ENCODE measurements at regions not wholly inside any gene's neighbourhood (a gene's known extent, or its start where the extent isn't known, plus 50 kb on each side); places are given as distances from the start of the nearest gene placed in this dataset.

GRCh38 chr14:49464885-49465284, 121.3 kb downstream of the RPS29 start:
- DNase-seq (ENCODE audit: low read depth) = no peak

- no peak for DNase-seq (ENCODE audit: low read depth)
These were observed 123.0 kb downstream of the RPS29 start for GRCh38 chr14:49463146-49463545.

- DNase-seq (ENCODE audit: low read depth) = peak; percentile 60
These were observed 124.4 kb downstream of the RPS29 start for GRCh38 chr14:49461529-49462401.

- DNase-seq (ENCODE audit: low read depth) = no peak
These were observed 125.5 kb downstream of the RPS29 start for GRCh38 chr14:49460662-49461061.

- no peak for DNase-seq (ENCODE audit: low read depth)
These were observed 129.6 kb downstream of the RPS29 start for GRCh38 chr14:49456589-49456988.

GRCh38 chr14:49451938-49452337, 134.2 kb downstream of the RPS29 start:
- DNase-seq (ENCODE audit: low read depth) = no peak

- no peak for DNase-seq (ENCODE audit: low read depth)
These were observed 136.4 kb downstream of the RPS29 start for GRCh38 chr14:49449749-49450148.

- no peak for DNase-seq (ENCODE audit: low read depth)
These were observed 138.6 kb downstream of the RPS29 start for GRCh38 chr14:49447540-49448107.

- DNase-seq (ENCODE audit: low read depth) = no peak
These were observed 139.4 kb downstream of the RPS29 start for GRCh38 chr14:49446801-49447200.

GRCh38 chr14:49438256-49438770, 147.9 kb downstream of the RPS29 start:
- DNase-seq (ENCODE audit: low read depth) = no peak

- DNase-seq (ENCODE audit: low read depth) = no peak
These were observed 158.1 kb downstream of the RPS29 start for GRCh38 chr14:49428076-49428475.

GRCh38 chr14:49427117-49427516, 159.1 kb downstream of the RPS29 start:
- no peak for DNase-seq (ENCODE audit: low read depth)

GRCh38 chr14:49425921-49426320, 160.3 kb downstream of the RPS29 start:
- DNase-seq (ENCODE audit: low read depth) = no peak

GRCh38 chr14:49424436-49425331, 161.5 kb downstream of the RPS29 start:
- DNase-seq (ENCODE audit: low read depth) = no peak

- DNase-seq (ENCODE audit: low read depth) = no peak
These were observed 166.0 kb downstream of the RPS29 start for GRCh38 chr14:49420201-49420600.

- no peak for DNase-seq (ENCODE audit: low read depth)
These were observed 167.4 kb downstream of the RPS29 start for GRCh38 chr14:49418789-49419188.

- no peak for DNase-seq (ENCODE audit: low read depth)
These were observed 168.4 kb downstream of the RPS29 start for GRCh38 chr14:49417790-49418189.

GRCh38 chr14:49408187-49408933, 177.8 kb downstream of the RPS29 start:
- DNase-seq (ENCODE audit: low read depth) = no peak

- no peak for DNase-seq (ENCODE audit: low read depth)
These were observed 180.9 kb downstream of the RPS29 start for GRCh38 chr14:49405291-49405690.

GRCh38 chr14:49401373-49401772, 184.8 kb downstream of the RPS29 start:
- DNase-seq (ENCODE audit: low read depth) = no peak

GRCh38 chr14:49396801-49397200, 189.4 kb downstream of the RPS29 start:
- DNase-seq (ENCODE audit: low read depth) = no peak

Data from RPMI7951 (cell line).